Ovary (tissue), 7 donors: ENCODE measurements at regions not wholly inside any gene's neighbourhood (a gene's known extent, or its start where the extent isn't known, plus 50 kb on each side); places are given as distances from the start of the nearest gene placed in this dataset.

Experiments used
- DNase-seq, 5 donors: peaks; one replicate each; pipeline ENCODE4 v3.0.0-alpha.2; 2019 to 2020
- H3K27ac ChIP-seq, 2 donors: fragments of 200-600 bp; one replicate each; pipeline versions ENCODE4 v1.5.1 to v1.8.0; 2019 to 2022
- H3K27me3 ChIP-seq: fragments of 200-600 bp; one replicate; pipeline ENCODE4 v1.8.0; 2022
- H3K36me3 ChIP-seq: fragments of 200-600 bp; sonication (generic); one replicate; pipeline ENCODE4 v1.5.1; 2019
- H3K4me1 ChIP-seq: one replicate; pipeline ENCODE4 v1.8.1; 2013; ENCODE audit warnings: mild to moderate bottlenecking, moderate library complexity; ENCODE audit not compliant: insufficient read depth
- H3K4me3 ChIP-seq: fragments of 200-600 bp; sonication (generic); one replicate; pipeline ENCODE4 v1.5.1; 2017
- H3K9me3 ChIP-seq, 2 donors: fragments of 200-600 bp in 1 of 2; sonication (generic) in 1 of 2; one replicate each; pipeline versions ENCODE4 v1.5.1 to v1.8.1; 2013 to 2019; ENCODE audit warnings: mild to moderate bottlenecking in 1 of 2, moderate library complexity in 1 of 2
- EP300 ChIP-seq: sonication (generic); formaldehyde crosslinking; IDR thresholded peaks from one replicate; pipeline ENCODE4 v1.6.1; 2017; ENCODE audit warnings: antibody characterized with exemption
- POLR2A ChIP-seq: fragments of 450-650 bp; IDR thresholded peaks from one replicate; pipeline ENCODE4 v1.6.1; 2017; ENCODE audit warnings: antibody characterized with exemption, mild to moderate bottlenecking, moderate library complexity
- WGBS, 3 donors: extraction: QIAGEN DNeasy Blood & Tissue Kit in 1 of 3; methylation state at CpG; one replicate each; pipeline versions ENCODE4 v1.1.5 to v1.1.7; 2013 to 2017; 5-methylcytosine and 5-hydroxymethylcytosine counted together
- intact Hi-C, 4 donors: fragments of 100-400 bp; cut with DNase I; formaldehyde crosslinking; loops; one replicate each; pipeline versions ENCODE4 v1.11.0 to v1.15.1; 2022 to 2023
- TF ChIP-seq, protein P1 (sequence below), 3 donors: fragments of 450-650 bp in 2 of 3; fragments of 200-600 bp in 1 of 3; IDR thresholded peaks; one replicate each; pipeline versions ENCODE4 v1.5.1 to v1.8.0; 2016 to 2022; ENCODE audit warnings: antibody characterized with exemption in 3 of 3, mild to moderate bottlenecking in 1 of 3
- donor health status: DM: no; HTN: no; CAD: no; lungs with moderate emphysema.
- donor health status: DM: no; HTN: no; CAD: no.
- donor health status: Bipolar disorder and iron deficiency.
- donor health status: DM: no; HTN: no; CAD: no.
- donor health status: DM: yes; HTN: yes; CAD: no.

DNA sequence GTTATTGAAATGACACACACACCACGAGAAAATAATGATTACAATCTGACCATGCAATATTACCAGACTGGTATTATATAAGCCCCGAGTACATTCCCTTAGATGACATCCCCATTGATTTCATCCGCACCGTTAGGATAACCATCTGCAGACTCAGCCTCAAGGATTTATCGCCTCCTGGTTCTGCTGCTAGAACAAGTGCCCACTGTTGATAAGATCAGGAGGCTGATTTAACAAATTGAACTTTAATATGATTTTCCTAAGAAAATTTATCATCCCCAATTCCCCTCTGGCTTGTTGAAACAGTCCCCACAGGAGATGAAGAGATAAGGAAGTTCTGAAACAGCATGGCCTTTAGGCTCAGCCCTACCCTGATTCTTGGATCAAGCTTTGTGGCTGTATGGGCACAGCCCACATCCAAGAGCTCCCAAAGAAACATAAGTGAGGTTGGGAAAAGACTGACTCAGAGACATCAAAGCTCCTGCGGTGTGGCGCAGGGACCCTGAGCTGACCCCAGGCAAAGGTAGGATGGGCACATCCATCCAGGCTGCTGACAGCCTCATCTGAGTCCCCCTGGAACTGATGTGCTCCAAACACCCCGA, 59.2 kb upstream of the CHCHD3 start:
- no peaks in the 10 kb centered on the region for H3K36me3 ChIP-seq
- no peak overlapping the region for H3K27ac ChIP-seq
- no peaks in the 10 kb centered on the region for H3K27me3 ChIP-seq
- no peak for DNase-seq
- H3K4me3 ChIP-seq, result no peak overlapping the region
- no peaks in the 10 kb centered on the region for H3K4me1 ChIP-seq
- H3K9me3 ChIP-seq, result no peaks in the 10 kb centered on the region
- WGBS, 3 donors, result 76 to 83% (median 81%) methylated on average over 8 of the region's 8 CpGs
- intact Hi-C loops, result no loop called here
- no peak for TF ChIP-seq POLR2A
- no peak for TF ChIP-seq EP300
- TF ChIP-seq, protein P1, sequence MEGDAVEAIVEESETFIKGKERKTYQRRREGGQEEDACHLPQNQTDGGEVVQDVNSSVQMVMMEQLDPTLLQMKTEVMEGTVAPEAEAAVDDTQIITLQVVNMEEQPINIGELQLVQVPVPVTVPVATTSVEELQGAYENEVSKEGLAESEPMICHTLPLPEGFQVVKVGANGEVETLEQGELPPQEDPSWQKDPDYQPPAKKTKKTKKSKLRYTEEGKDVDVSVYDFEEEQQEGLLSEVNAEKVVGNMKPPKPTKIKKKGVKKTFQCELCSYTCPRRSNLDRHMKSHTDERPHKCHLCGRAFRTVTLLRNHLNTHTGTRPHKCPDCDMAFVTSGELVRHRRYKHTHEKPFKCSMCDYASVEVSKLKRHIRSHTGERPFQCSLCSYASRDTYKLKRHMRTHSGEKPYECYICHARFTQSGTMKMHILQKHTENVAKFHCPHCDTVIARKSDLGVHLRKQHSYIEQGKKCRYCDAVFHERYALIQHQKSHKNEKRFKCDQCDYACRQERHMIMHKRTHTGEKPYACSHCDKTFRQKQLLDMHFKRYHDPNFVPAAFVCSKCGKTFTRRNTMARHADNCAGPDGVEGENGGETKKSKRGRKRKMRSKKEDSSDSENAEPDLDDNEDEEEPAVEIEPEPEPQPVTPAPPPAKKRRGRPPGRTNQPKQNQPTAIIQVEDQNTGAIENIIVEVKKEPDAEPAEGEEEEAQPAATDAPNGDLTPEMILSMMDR (IDR thresholded peaks at IDR 0.05), result no peak

DNA sequence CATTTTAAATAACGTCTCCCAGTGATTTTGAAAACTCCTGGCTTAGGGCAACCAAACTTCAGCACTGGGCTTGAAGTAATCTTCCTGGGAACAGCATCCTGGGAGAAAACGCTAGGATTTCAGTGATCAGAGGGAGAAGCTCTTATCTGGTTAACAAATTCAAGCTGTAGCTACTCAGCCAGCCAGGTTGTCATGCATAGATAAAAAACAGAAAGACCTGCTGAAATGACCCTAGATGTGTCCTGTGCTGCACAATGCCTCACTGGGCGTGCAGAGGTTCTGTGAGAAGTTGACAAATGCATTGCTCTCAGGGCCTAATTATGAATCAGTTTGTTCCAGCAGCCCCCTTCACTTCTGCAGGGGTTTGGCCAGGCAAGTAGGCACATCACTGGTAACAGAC, 68.9 kb upstream of the CHCHD3 start:
- Histone ChIP-seq H3K27ac (no peak overlapping the region), H3K4me3 (no peak overlapping the region), H3K9me3 (no peaks in the 10 kb centered on the region), H3K4me1 (no peaks in the 10 kb centered on the region), H3K27me3 (no peaks in the 10 kb centered on the region), H3K36me3 (no peaks in the 10 kb centered on the region)
- WGBS, 3 donors, result 28 to 43% (median 39%) methylated on average over 3 of the region's 3 CpGs
- intact Hi-C loops, result no loop called here
- no peak for TF ChIP-seq EP300
- TF ChIP-seq POLR2A, result no peak
- DNase-seq, result no peak

DNA sequence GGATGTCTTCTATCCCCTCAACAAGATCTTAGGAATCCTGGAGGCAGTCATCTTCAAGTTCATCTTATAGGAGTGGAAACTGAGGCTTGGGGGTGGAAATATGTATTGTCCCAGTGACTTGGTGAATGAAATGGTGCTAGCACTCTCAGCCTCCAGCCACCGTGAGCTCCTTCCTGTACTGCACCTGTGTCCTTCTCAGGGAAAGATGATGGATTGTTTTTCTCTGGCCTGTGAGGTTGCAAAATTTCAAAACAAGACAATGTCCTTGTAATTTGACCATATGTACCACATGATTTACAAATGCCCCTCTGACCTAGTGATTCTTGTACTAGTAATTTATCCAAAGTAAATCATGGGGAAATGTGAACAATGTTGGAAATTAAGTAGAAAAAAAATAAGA, 71.0 kb upstream of the CHCHD3 start:
- H3K4me3 ChIP-seq, result no peak overlapping the region
- H3K27me3 ChIP-seq, result no peaks in the 10 kb centered on the region
- intact Hi-C loops, result no loop called here
- 26 to 32% (median 27%) methylated on average over 1 of the region's 1 CpG for WGBS, 3 donors
- no peaks in the 10 kb centered on the region for H3K36me3 ChIP-seq
- TF ChIP-seq, protein P1 (IDR thresholded peaks at IDR 0.05), result no peak
- no peak for TF ChIP-seq EP300
- no peak for TF ChIP-seq POLR2A
- no peak for DNase-seq
- H3K27ac ChIP-seq, result no peak overlapping the region
- H3K4me1 ChIP-seq, result no peaks in the 10 kb centered on the region
- no peaks in the 10 kb centered on the region for H3K9me3 ChIP-seq

DNA sequence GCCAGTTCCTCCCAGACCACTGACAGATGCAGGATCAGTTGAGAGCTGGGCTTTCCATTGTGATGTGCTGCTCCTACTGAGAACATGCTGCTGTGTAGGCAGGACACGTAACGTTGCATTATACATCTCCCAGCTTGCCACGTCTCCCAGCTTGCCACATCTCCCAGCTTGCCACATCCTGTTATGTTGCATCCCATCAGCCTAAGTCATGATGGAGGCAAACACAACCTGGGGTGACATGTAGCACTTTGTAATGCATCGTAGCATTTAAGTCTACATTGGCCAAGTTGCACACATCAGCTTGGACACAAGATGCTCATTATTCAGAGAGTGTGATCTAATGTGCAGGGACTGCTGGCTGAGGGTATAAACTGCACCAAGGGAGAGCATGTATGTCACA, 73.3 kb upstream of the CHCHD3 start:
- Histone ChIP-seq H3K9me3 (no peaks in the 10 kb centered on the region), H3K36me3 (no peaks in the 10 kb centered on the region), H3K4me1 (no peaks in the 10 kb centered on the region), H3K27ac (no peak overlapping the region), H3K27me3 (no peaks in the 10 kb centered on the region), H3K4me3 (no peak overlapping the region)
- intact Hi-C loops, result no loop called here
- TF ChIP-seq POLR2A (no peak), EP300 (no peak)
- TF ChIP-seq, protein P1 (IDR thresholded peaks at IDR 0.05), result no peak
- no peak for DNase-seq
- 73 to 86% (median 79%) methylated on average over 4 of the region's 4 CpGs for WGBS, 3 donors

DNA sequence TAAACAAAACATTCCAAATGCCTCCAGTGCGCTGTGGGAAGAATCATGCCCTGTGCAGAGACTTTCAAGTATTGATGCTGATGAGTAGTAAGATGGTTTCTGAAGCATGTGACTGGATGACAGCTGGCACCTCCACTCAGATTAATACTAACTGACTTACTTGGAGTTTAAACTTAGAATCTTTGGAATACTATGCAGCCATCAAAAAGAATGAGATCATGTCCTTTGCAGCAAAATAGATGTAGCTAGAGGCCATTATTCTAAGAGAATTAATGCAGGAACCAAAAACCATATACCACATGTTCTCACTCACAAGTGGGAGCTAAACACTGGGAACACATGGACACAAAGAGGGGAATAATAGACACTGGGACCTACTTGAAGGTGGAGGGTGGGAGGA, 73.8 kb upstream of the CHCHD3 start:
- WGBS, 3 donors, result 94 to 98% (median 97%) methylated on average over 1 of the region's 1 CpG

More for the DNA sequence above, 73.8 kb upstream of the CHCHD3 start:
- H3K9me3 ChIP-seq, result no peaks in the 10 kb centered on the region
- no peaks in the 10 kb centered on the region for H3K4me1 ChIP-seq
- TF ChIP-seq EP300 (no peak), POLR2A (no peak)
- TF ChIP-seq, protein P1 (IDR thresholded peaks at IDR 0.05), result no peak
- DNase-seq, result no peak
- no peaks in the 10 kb centered on the region for H3K27me3 ChIP-seq
- no peak overlapping the region for H3K27ac ChIP-seq
- no peak overlapping the region for H3K4me3 ChIP-seq
- intact Hi-C loops, result no loop called here
- no peaks in the 10 kb centered on the region for H3K36me3 ChIP-seq
